DND-41 (cell line): ENCODE measurements at regions not wholly inside any gene's neighbourhood (a gene's known extent, or its start where the extent isn't known, plus 50 kb on each side); places are given as distances from the start of the nearest gene placed in this dataset.

Source experiments
- CTCF ChIP-seq: IDR thresholded peaks from 2 replicates; pipeline ENCODE4 v1.5.1; 2012; ENCODE audit warnings: borderline replicate concordance, low read length, moderate library complexity, mild to moderate bottlenecking; ENCODE audit not compliant: poor library complexity, severe bottlenecking; ENCODE audit errors: extremely low read depth
- EZH2 ChIP-seq: IDR thresholded peaks from 3 replicates; pipeline ENCODE4 v1.6.1; 2012; ENCODE audit warnings: borderline replicate concordance, low read depth, mild to moderate bottlenecking, moderate library complexity, low read length, inconsistent platforms; ENCODE audit not compliant: severe bottlenecking

GRCh38 chr14:97162621-97163020 lies 365.4 kb downstream of the VRK1 start:
- TF ChIP-seq CTCF (no peak), EZH2 (no peak)
